HEK293 (cell line): ENCODE measurements at regions not wholly inside any gene's neighbourhood (a gene's known extent, or its start where the extent isn't known, plus 50 kb on each side); places are given as distances from the start of the nearest gene placed in this dataset.

Experiments used
- CTCF ChIA-PET: fragments of 350-600 bp; formaldehyde crosslinking; extraction: SDS; loops from one replicate; lab custom pipeline; 2021; ENCODE audit warnings: antibody characterized with exemption; lab: Yijun Ruan, JAX
- POLR2A ChIA-PET: fragments of 300-600 bp; formaldehyde crosslinking; extraction: SDS; loops from one replicate; lab custom pipeline; 2020; ENCODE audit warnings: antibody characterized with exemption, inconsistent platforms; lab: Yijun Ruan, JAX
- H3K27ac ChIP-seq: fragments of 200-500 bp; sonication (Bioruptor generic); 2 replicates; pipeline ENCODE4 v1.5.1; 2014; ENCODE audit warnings: low read depth, low read length, control low read depth, inconsistent platforms; ENCODE audit errors: extremely low read depth
- H3K36me3 ChIP-seq, 2 experiments: fragments of 200-500 bp in 1 of 2; sonication (Bioruptor generic) in 1 of 2; 1 replicate in 1 of 2; 2 replicates in 1 of 2; pipeline ENCODE4 v1.5.1; 2014 to 2017; ENCODE audit warnings: inconsistent platforms in 2 of 2, low read length in 2 of 2; ENCODE audit not compliant: control insufficient read depth in 2 of 2, insufficient read depth in 1 of 2
- H3K4me1 ChIP-seq: fragments of 200-500 bp; sonication (Bioruptor generic); 2 replicates; pipeline ENCODE4 v1.5.1; 2014; ENCODE audit warnings: mild to moderate bottlenecking, low read length, inconsistent platforms; ENCODE audit not compliant: control insufficient read depth, insufficient read depth
- H3K4me3 ChIP-seq: 2 replicates; pipeline ENCODE4 v1.5.1; 2011; ENCODE audit warnings: low read depth, mild to moderate bottlenecking, control low read depth, low read length, moderate library complexity
- H3K9me3 ChIP-seq: fragments of 200-500 bp; sonication (Bioruptor generic); 2 replicates; pipeline ENCODE4 v1.5.1; 2014; ENCODE audit warnings: low read depth, low read length, inconsistent platforms; ENCODE audit not compliant: control insufficient read depth, insufficient read depth
- BCL6B ChIP-seq: fragments of 450-650 bp; formaldehyde crosslinking; IDR thresholded peaks from 2 replicates; pipeline ENCODE4 v1.5.1; 2017; ENCODE audit warnings: missing biosample characterization, missing genetic modification characterization
- EGR2 ChIP-seq: fragments of 450-650 bp; formaldehyde crosslinking; IDR thresholded peaks from 2 replicates; pipeline ENCODE4 v1.5.1; 2016; ENCODE audit warnings: low read depth, missing biosample characterization, missing genetic modification characterization
- GLI4 ChIP-seq: fragments of 450-650 bp; formaldehyde crosslinking; IDR thresholded peaks from 2 replicates; pipeline ENCODE4 v1.5.1; 2016; ENCODE audit warnings: missing biosample characterization, missing genetic modification characterization
- IKZF3 ChIP-seq: fragments of 450-650 bp; IDR thresholded peaks from 2 replicates; pipeline ENCODE4 v1.5.0; 2018; ENCODE audit warnings: missing biosample characterization, mild to moderate bottlenecking, missing genetic modification characterization, moderate library complexity
- KLF10 ChIP-seq: fragments of 450-650 bp; IDR thresholded peaks from 2 replicates; pipeline ENCODE4 v1.5.1; 2018; ENCODE audit warnings: missing biosample characterization, mild to moderate bottlenecking, missing genetic modification characterization
- KLF16 ChIP-seq: fragments of 450-650 bp; formaldehyde crosslinking; IDR thresholded peaks from 2 replicates; pipeline ENCODE4 v1.5.1; 2017; ENCODE audit warnings: missing biosample characterization, missing genetic modification characterization
- OVOL3 ChIP-seq: fragments of 450-650 bp; formaldehyde crosslinking; IDR thresholded peaks from 2 replicates; pipeline ENCODE4 v1.5.1; 2016; ENCODE audit warnings: missing biosample characterization, missing genetic modification characterization
- PATZ1 ChIP-seq: fragments of 450-650 bp; formaldehyde crosslinking; IDR thresholded peaks from 2 replicates; pipeline ENCODE4 v1.5.1; 2016; ENCODE audit warnings: missing biosample characterization, missing genetic modification characterization
- PRDM6 ChIP-seq: fragments of 450-650 bp; formaldehyde crosslinking; IDR thresholded peaks from 2 replicates; pipeline ENCODE4 v1.5.1; 2017; ENCODE audit warnings: missing biosample characterization, missing genetic modification characterization
- RBAK ChIP-seq: fragments of 450-650 bp; formaldehyde crosslinking; IDR thresholded peaks from 2 replicates; pipeline ENCODE4 v1.5.1; 2016; ENCODE audit warnings: missing biosample characterization, missing genetic modification characterization
- ZBTB26 ChIP-seq: fragments of 450-650 bp; formaldehyde crosslinking; optimal IDR thresholded peaks from 2 replicates; pipeline ENCODE3; 2016; ENCODE audit warnings: missing biosample characterization, mild to moderate bottlenecking, missing genetic modification characterization
- ZBTB48 ChIP-seq: fragments of 450-650 bp; formaldehyde crosslinking; IDR thresholded peaks from 2 replicates; pipeline ENCODE4 v1.5.1; 2016; ENCODE audit warnings: missing biosample characterization, missing genetic modification characterization
- ZNF140 ChIP-seq: fragments of 450-650 bp; formaldehyde crosslinking; IDR thresholded peaks from 2 replicates; pipeline ENCODE4 v1.5.1; 2016; ENCODE audit warnings: missing biosample characterization, missing genetic modification characterization
- ZNF155 ChIP-seq: fragments of 450-650 bp; formaldehyde crosslinking; IDR thresholded peaks from 2 replicates; pipeline ENCODE4 v1.5.1; 2016; ENCODE audit warnings: missing biosample characterization, missing genetic modification characterization
- ZNF239 ChIP-seq: fragments of 450-650 bp; formaldehyde crosslinking; IDR thresholded peaks from 2 replicates; pipeline ENCODE4 v1.5.1; 2016; ENCODE audit warnings: missing biosample characterization, missing genetic modification characterization
- ZNF26 ChIP-seq: fragments of 450-650 bp; formaldehyde crosslinking; IDR thresholded peaks from 2 replicates; pipeline ENCODE4 v1.5.1; 2016; ENCODE audit warnings: missing biosample characterization, missing genetic modification characterization
- ZNF274 ChIP-seq, 2 experiments: fragments of 200-500 bp in 1 of 2; fragments of 450-650 bp in 1 of 2; sonication (Bioruptor generic) in 1 of 2; formaldehyde crosslinking in 1 of 2; IDR thresholded peaks; 2 replicates each; pipeline versions ENCODE4 v1.5.1 to v1.6.1; 2014 to 2016; ENCODE audit warnings: borderline replicate concordance in 1 of 2, inconsistent platforms in 1 of 2, low read length in 1 of 2, missing biosample characterization in 1 of 2, missing genetic modification characterization in 1 of 2
- ZNF366 ChIP-seq: fragments of 450-650 bp; formaldehyde crosslinking; conservative IDR thresholded peaks from 2 replicates; pipeline ENCODE4 v1.5.1; 2016; ENCODE audit warnings: missing biosample characterization, missing genetic modification characterization
- ZNF391 ChIP-seq: fragments of 450-650 bp; formaldehyde crosslinking; IDR thresholded peaks from 2 replicates; pipeline ENCODE4 v1.5.1; 2016; ENCODE audit warnings: low read depth, missing biosample characterization, missing genetic modification characterization, borderline replicate concordance
- ZNF449 ChIP-seq: fragments of 450-650 bp; formaldehyde crosslinking; IDR thresholded peaks from 2 replicates; pipeline ENCODE4 v1.5.1; 2017; ENCODE audit warnings: missing biosample characterization, mild to moderate bottlenecking, missing genetic modification characterization, moderate library complexity
- ZNF473 ChIP-seq: fragments of 450-650 bp; formaldehyde crosslinking; IDR thresholded peaks from 2 replicates; pipeline ENCODE4 v1.5.1; 2017; ENCODE audit warnings: missing biosample characterization, missing genetic modification characterization
- ZNF521 ChIP-seq: fragments of 450-650 bp; formaldehyde crosslinking; IDR thresholded peaks from 2 replicates; pipeline ENCODE4 v1.5.1; 2017; ENCODE audit warnings: missing biosample characterization, mild to moderate bottlenecking, missing genetic modification characterization
- ZNF544 ChIP-seq: fragments of 450-650 bp; formaldehyde crosslinking; IDR thresholded peaks from 2 replicates; pipeline ENCODE4 v1.5.0; 2017; ENCODE audit warnings: missing biosample characterization, missing genetic modification characterization
- ZNF626 ChIP-seq: fragments of 450-650 bp; sonication (Bioruptor Pico); formaldehyde crosslinking; IDR thresholded peaks from 2 replicates; pipeline ENCODE4 v1.5.1; 2018; ENCODE audit warnings: missing biosample characterization, missing genetic modification characterization, inconsistent platforms
- ZNF629 ChIP-seq: fragments of 450-650 bp; formaldehyde crosslinking; IDR thresholded peaks from 2 replicates; pipeline ENCODE4 v1.5.1; 2017; ENCODE audit warnings: missing biosample characterization, missing genetic modification characterization
- ZNF747 ChIP-seq: fragments of 450-650 bp; formaldehyde crosslinking; IDR thresholded peaks from 2 replicates; pipeline ENCODE4 v1.5.1; 2016; ENCODE audit warnings: missing biosample characterization, missing genetic modification characterization
- ZNF768 ChIP-seq: fragments of 450-650 bp; formaldehyde crosslinking; IDR thresholded peaks from 2 replicates; pipeline ENCODE4 v1.5.1; 2018; ENCODE audit warnings: missing biosample characterization, mild to moderate bottlenecking, missing genetic modification characterization

GRCh38 chr20:11234181-11234580 is 560.4 kb upstream of the JAG1 start:
- ChIA-PET CTCF (no interaction called here), POLR2A (no interaction called here)
- Histone ChIP-seq H3K9me3 (no peaks in the 10 kb centered on the region), H3K36me3 (no peaks in the 10 kb centered on the region), H3K4me1 (peaks cover 16% of the 10 kb centered on the region), H3K4me3 (no peak overlapping the region), H3K27ac (no peak overlapping the region)
- TF ChIP-seq RBAK (tag by site-specific recombination), result no peak
- TF ChIP-seq BCL6B, result no peak
- TF ChIP-seq ZNF473 (tag by site-specific recombination), result no peak
- no peak for TF ChIP-seq ZNF140 (tag by site-specific recombination)
- no peak for TF ChIP-seq ZNF544 (tag by site-specific recombination)
- no peak for TF ChIP-seq ZNF768 (tag by site-specific recombination)
- no peak for TF ChIP-seq PRDM6
- TF ChIP-seq ZBTB26 (tag by site-specific recombination), result no peak
- TF ChIP-seq ZNF155 (tag by site-specific recombination), result no peak
- TF ChIP-seq ZNF626 (tag by site-specific recombination), result no peak
- TF ChIP-seq ZNF239 (tag by site-specific recombination), result no peak
- TF ChIP-seq OVOL3 (tag by site-specific recombination), result no peak
- TF ChIP-seq ZNF521 (tag by site-specific recombination), result no peak
- TF ChIP-seq ZBTB48 (tag by site-specific recombination), result no peak

GRCh38 chr20:11234608-11235007 is 560.8 kb upstream of the JAG1 start:
- no peak overlapping the region for H3K4me3 ChIP-seq
- H3K4me1 ChIP-seq, result peaks cover 16% of the 10 kb centered on the region
- H3K27ac ChIP-seq, result no peak overlapping the region
- ChIA-PET CTCF (interaction anchor here (1.2 kb wide), 1 partner anchor 29 kb away, joined by 4 read pairs; no protein-coding TSS in a partner anchor), POLR2A (interaction anchor here (0.9 kb wide), 1 partner anchor 27 kb away, joined by 3 read pairs; no protein-coding TSS in a partner anchor)
- no peaks in the 10 kb centered on the region for H3K36me3 ChIP-seq
- no peaks in the 10 kb centered on the region for H3K9me3 ChIP-seq
- TF ChIP-seq KLF16, result no peak
- no peak for TF ChIP-seq ZNF366 (tag by site-specific recombination)
- TF ChIP-seq EGR2 (tag by site-specific recombination), result no peak
- TF ChIP-seq ZNF747, result no peak
- TF ChIP-seq ZNF26 (tag by site-specific recombination), result no peak
- TF ChIP-seq ZNF629 (tag by site-specific recombination), result no peak
- TF ChIP-seq GLI4, result no peak
- TF ChIP-seq PATZ1, result no peak
- TF ChIP-seq KLF10 (tag by site-specific recombination), result no peak
- no peak for TF ChIP-seq IKZF3
- no peak for TF ChIP-seq ZNF274 (IDR thresholded peaks at IDR 0.05; ENCODE audit: low read length)
- TF ChIP-seq ZNF274 (tag by site-specific recombination; IDR thresholded peaks at IDR 0.05; ENCODE audit: borderline replicate concordance), result no peak
- TF ChIP-seq ZNF155 (tag by site-specific recombination), result no peak
- no peak for TF ChIP-seq ZNF391
- TF ChIP-seq ZNF449 (tag by site-specific recombination), result no peak
